PC-3 (cell line): ENCODE measurements at regions not wholly inside any gene's neighbourhood (a gene's known extent, or its start where the extent isn't known, plus 50 kb on each side); places are given as distances from the start of the nearest gene placed in this dataset.

Experiments used
- ATAC-seq: fragments of 200-7000 bp; cut with Tn5 transposase; 2 replicates; pipeline ENCODE4 v1.9.1; 2020; ENCODE audit warnings: mild to moderate bottlenecking, moderate library complexity
- BruUV-seq: library from RNA; stranded (reverse); fragments of 400-500 nt; replicated peaks from 2 replicates; lab custom pipeline; 2021; lab: Mats Ljungman, UMichigan
- CTCF ChIA-PET: fragments of 300-600 bp; sonication (Branson Sonifier 250); formaldehyde crosslinking; loops from one replicate; lab custom pipeline; 2022; ENCODE audit warnings: antibody characterized with exemption; lab: Charles Lee
- POLR2A ChIA-PET: fragments of 300-600 bp; sonication (Branson Sonifier 250); formaldehyde crosslinking; loops from one replicate; lab custom pipeline; 2022; ENCODE audit warnings: antibody characterized with exemption; ENCODE audit not compliant: unreplicated experiment; lab: Charles Lee
- DNase-seq: peaks from one replicate; pipeline ENCODE4 v3.0.0-alpha.2; 2015
- H2AFZ ChIP-seq: fragments of 300-600 bp; sonication (generic); 2 replicates; pipeline ENCODE4 v1.6.0; 2016; ENCODE audit warnings: antibody characterized with exemption, low read length
- H3F3A ChIP-seq: fragments of 300-600 bp; sonication (generic); one replicate; pipeline ENCODE4 v1.6.0; 2017; ENCODE audit warnings: antibody characterized with exemption, low read length, control low read depth, mild to moderate bottlenecking; ENCODE audit not compliant: unreplicated experiment
- H3K27ac ChIP-seq: fragments of 300-600 bp; sonication (generic); 2 replicates; pipeline ENCODE4 v1.5.1; 2016; ENCODE audit warnings: mild to moderate bottlenecking, low read length
- H3K27me3 ChIP-seq: fragments of 300-600 bp; sonication (generic); 2 replicates; pipeline ENCODE4 v1.6.1; 2016; ENCODE audit warnings: low read length, mixed read lengths
- H3K36me3 ChIP-seq: fragments of 300-600 bp; sonication (generic); 2 replicates; pipeline ENCODE4 v1.6.1; 2016; ENCODE audit warnings: low read depth, mixed run types, low read length, mixed read lengths
- H3K4me1 ChIP-seq: fragments of 300-600 bp; sonication (generic); 2 replicates; pipeline ENCODE4 v1.5.1; 2016; ENCODE audit warnings: low read length; ENCODE audit not compliant: insufficient read depth
- H3K4me2 ChIP-seq: fragments of 300-600 bp; sonication (generic); 2 replicates; pipeline ENCODE4 v1.6.0; 2016; ENCODE audit warnings: low read length
- H3K4me3 ChIP-seq: fragments of 300-600 bp; sonication (generic); 2 replicates; pipeline ENCODE4 v1.5.1; 2016; ENCODE audit warnings: mild to moderate bottlenecking, low read length, mixed read lengths
- H3K79me2 ChIP-seq: fragments of 300-600 bp; sonication (generic); 2 replicates; pipeline ENCODE4 v1.6.1; 2017; ENCODE audit warnings: low read length, mixed read lengths
- H3K9ac ChIP-seq: fragments of 300-600 bp; sonication (generic); 2 replicates; pipeline ENCODE4 v1.6.0; 2016; ENCODE audit warnings: mild to moderate bottlenecking, low read length
- H3K9me2 ChIP-seq: fragments of 300-600 bp; sonication (generic); replicated peaks from 2 replicates; pipeline ENCODE4 v1.6.1; 2016; ENCODE audit warnings: mixed run types, low read length, mixed read lengths
- H3K9me3 ChIP-seq: fragments of 300-600 bp; sonication (generic); 2 replicates; pipeline ENCODE4 v1.6.1; 2016; ENCODE audit warnings: low read length, mixed read lengths
- H4K20me1 ChIP-seq: fragments of 300-600 bp; sonication (generic); 2 replicates; pipeline ENCODE4 v1.6.1; 2016; ENCODE audit warnings: low read length, mixed read lengths
- CTCF ChIP-seq: fragments of 300-600 bp; sonication (generic); conservative IDR thresholded peaks from 2 replicates; pipeline ENCODE4 v1.5.1; 2017; ENCODE audit warnings: antibody characterized with exemption, low read depth, mild to moderate bottlenecking, low read length
- EZH2 ChIP-seq: fragments of 300-600 bp; sonication (generic); IDR thresholded peaks from one replicate; pipeline ENCODE4 v1.6.1; 2017; ENCODE audit warnings: antibody characterized with exemption, mild to moderate bottlenecking, low read length; ENCODE audit not compliant: unreplicated experiment
- EZH2phosphoT487 ChIP-seq: fragments of 300-600 bp; sonication (generic); IDR thresholded peaks from 2 replicates; pipeline ENCODE4 v1.6.1; 2018; ENCODE audit warnings: mild to moderate bottlenecking, antibody characterized with exemption, low read length, borderline replicate concordance
- intact Hi-C: fragments of 100-400 bp; cut with micrococcal nuclease; formaldehyde crosslinking; loops from 2 replicates; pipeline ENCODE4 v1.9.0; 2023

GRCh38 chr20:53752971-53753879 lies 159.6 kb upstream of the ZNF217 start:
- DNase-seq (peak; percentile 95), ATAC-seq (peak; percentile 49)
- ChIA-PET POLR2A (interaction anchor here (0.6 to 1.5 kb wide), 11 partner anchors 14 to 174 kb away, joined by 3 to 8 read pairs (median 4); no protein-coding TSS in a partner anchor), CTCF (interaction anchor here (0.5 kb wide), 1 partner anchor 173 kb away, joined by 3 read pairs; no protein-coding TSS in a partner anchor)
- peak overlapping the region; percentile 72 for H3K9ac ChIP-seq
- TF ChIP-seq EZH2, result no peak
- TF ChIP-seq CTCF, result no peak
- TF ChIP-seq EZH2phosphoT487, result no peak
- H3K27me3 ChIP-seq, result no peaks in the 10 kb centered on the region
- H3K79me2 ChIP-seq, result no peaks in the 10 kb centered on the region
- H3K36me3 ChIP-seq, result no peaks in the 10 kb centered on the region
- H3K4me1 ChIP-seq, result peaks cover 61% of the 10 kb centered on the region
- no peaks in the 10 kb centered on the region for H3K9me2 ChIP-seq
- H3F3A ChIP-seq, result peaks cover 22% of the 10 kb centered on the region
- H4K20me1 ChIP-seq, result no peaks in the 10 kb centered on the region
- H3K27ac ChIP-seq, result peak overlapping the region; percentile 88
- no peaks in the 10 kb centered on the region for H3K9me3 ChIP-seq
- peak overlapping the region; percentile 71 for H2AFZ ChIP-seq
- peak overlapping the region; percentile 84 for H3K4me2 ChIP-seq
- intact Hi-C loops, result loop anchor here (1.0 to 2.0 kb wide), 4 partner anchors 21 to 174 kb away; no protein-coding TSS in a partner anchor
- H3K4me3 ChIP-seq, result peak overlapping the region; percentile 62
- TSS peak; percentile 96 for BruUV-seq

GRCh38 chr20:53752583-53752970 lies 158.9 kb upstream of the ZNF217 start:
- BruUV-seq, result no TSS peak
- Histone ChIP-seq H3K36me3 (no peaks in the 10 kb centered on the region), H4K20me1 (no peaks in the 10 kb centered on the region), H3K9me2 (no peaks in the 10 kb centered on the region), H3K27me3 (no peaks in the 10 kb centered on the region), H3K9ac (peak overlapping the region; percentile 72), H3K4me3 (peak overlapping the region; percentile 62), H3K4me1 (peaks cover 64% of the 10 kb centered on the region), H3K27ac (peak overlapping the region; percentile 88), H3K9me3 (no peaks in the 10 kb centered on the region), H3F3A (peaks cover 22% of the 10 kb centered on the region), H3K4me2 (peak overlapping the region; percentile 84), H2AFZ (peak overlapping the region; percentile 71; the same call in 1 of the 2 replicates), H3K79me2 (no peaks in the 10 kb centered on the region)
- no peak for TF ChIP-seq EZH2
- TF ChIP-seq EZH2phosphoT487, result no peak
- TF ChIP-seq CTCF, result no peak
- ChIA-PET CTCF (no interaction called here), POLR2A (interaction anchor here (0.6 to 1.5 kb wide), 6 partner anchors 14 to 173 kb away, joined by 3 to 8 read pairs (median 5); no protein-coding TSS in a partner anchor)
- ATAC-seq (no peak), DNase-seq (no peak)
- intact Hi-C loops, result loop anchor here (2.0 kb wide), 2 partner anchors 110 to 174 kb away; no protein-coding TSS in a partner anchor
